KMS-11 (cell line): ENCODE measurements at regions not wholly inside any gene's neighbourhood (a gene's known extent, or its start where the extent isn't known, plus 50 kb on each side); places are given as distances from the start of the nearest gene placed in this dataset.

Source experiments
- H2AFZ ChIP-seq: fragments of 200-600 bp; sonication (generic); 2 replicates; pipeline ENCODE4 v1.6.1; 2016; ENCODE audit warnings: antibody characterized with exemption, mixed run types, low read depth
- H3K27ac ChIP-seq: fragments of 200-600 bp; sonication (generic); 2 replicates; pipeline ENCODE4 v1.6.1; 2016; ENCODE audit warnings: mild to moderate bottlenecking, mixed run types
- H3K27me3 ChIP-seq: fragments of 200-600 bp; sonication (generic); 2 replicates; pipeline ENCODE4 v1.6.1; 2017; ENCODE audit warnings: mild to moderate bottlenecking, low read depth, mixed run types, moderate library complexity; ENCODE audit not compliant: insufficient read depth
- H3K36me3 ChIP-seq: fragments of 200-600 bp; sonication (generic); 2 replicates; pipeline ENCODE4 v1.6.1; 2017; ENCODE audit warnings: mild to moderate bottlenecking, mixed run types; ENCODE audit not compliant: insufficient read depth
- H3K4me1 ChIP-seq: fragments of 200-600 bp; sonication (generic); 2 replicates; pipeline ENCODE4 v1.6.1; 2016; ENCODE audit warnings: mild to moderate bottlenecking, low read depth, mixed run types; ENCODE audit not compliant: poor library complexity, severe bottlenecking
- H3K4me2 ChIP-seq: fragments of 200-600 bp; sonication (generic); 2 replicates; pipeline ENCODE4 v1.7.0; 2016; ENCODE audit warnings: mild to moderate bottlenecking, mixed run types
- H3K4me3 ChIP-seq: fragments of 200-600 bp; sonication (generic); IDR thresholded peaks from 2 replicates; pipeline ENCODE4 v1.6.1; 2017; ENCODE audit warnings: low read depth, low read length, mixed read lengths; ENCODE audit not compliant: insufficient read depth
- H3K79me2 ChIP-seq: fragments of 200-600 bp; sonication (generic); 2 replicates; pipeline ENCODE4 v1.6.1; 2016; ENCODE audit warnings: low read depth, mixed run types; ENCODE audit not compliant: insufficient read depth
- H3K9ac ChIP-seq: fragments of 200-600 bp; sonication (generic); 2 replicates; pipeline ENCODE4 v1.6.1; 2016; ENCODE audit warnings: mild to moderate bottlenecking, mixed run types
- H4K20me1 ChIP-seq: fragments of 200-600 bp; sonication (generic); 2 replicates; pipeline ENCODE4 v1.6.1; 2016; ENCODE audit warnings: mild to moderate bottlenecking, mixed run types; ENCODE audit not compliant: insufficient read depth
- CTCF ChIP-seq: fragments of 200-600 bp; sonication (generic); conservative IDR thresholded peaks from 2 replicates; pipeline ENCODE4 v1.6.1; 2017; ENCODE audit warnings: low read depth, mild to moderate bottlenecking, antibody characterized with exemption, low read length, moderate library complexity, mixed read lengths

- no peaks in the 10 kb centered on the region for H3K4me1 ChIP-seq
- H3K27ac ChIP-seq: no peak overlapping the region
- H4K20me1 ChIP-seq: no peaks in the 10 kb centered on the region
- no peaks in the 10 kb centered on the region for H3K36me3 ChIP-seq
- H2AFZ ChIP-seq: no peak overlapping the region
- H3K4me2 ChIP-seq: no peak overlapping the region
- TF ChIP-seq CTCF: no peak
- no peaks in the 10 kb centered on the region for H3K79me2 ChIP-seq
- H3K4me3 ChIP-seq: no peak overlapping the region
- H3K27me3 ChIP-seq: no peaks in the 10 kb centered on the region
- no peak overlapping the region for H3K9ac ChIP-seq
Measured at GRCh38 chr3:81364411-81364810, 397.0 kb downstream of the GBE1 start.

GRCh38 chr3:81363816-81364215 lies 397.6 kb downstream of the GBE1 start:
- H3K79me2 ChIP-seq: no peaks in the 10 kb centered on the region
- no peaks in the 10 kb centered on the region for H3K36me3 ChIP-seq
- no peak overlapping the region for H3K4me3 ChIP-seq
- no peak overlapping the region for H3K4me2 ChIP-seq
- no peaks in the 10 kb centered on the region for H4K20me1 ChIP-seq
- H2AFZ ChIP-seq: no peak overlapping the region
- no peak overlapping the region for H3K9ac ChIP-seq
- H3K27me3 ChIP-seq: no peaks in the 10 kb centered on the region
- H3K4me1 ChIP-seq: no peaks in the 10 kb centered on the region
- no peak overlapping the region for H3K27ac ChIP-seq
- no peak for TF ChIP-seq CTCF

GRCh38 chr3:81354119-81354518 lies 407.3 kb downstream of the GBE1 start:
- Histone ChIP-seq H3K4me2 (no peak overlapping the region), H3K79me2 (no peaks in the 10 kb centered on the region), H3K9ac (no peak overlapping the region), H3K4me3 (no peak overlapping the region), H4K20me1 (no peaks in the 10 kb centered on the region), H3K27me3 (no peaks in the 10 kb centered on the region), H3K4me1 (no peaks in the 10 kb centered on the region), H3K36me3 (no peaks in the 10 kb centered on the region), H3K27ac (no peak overlapping the region), H2AFZ (no peak overlapping the region)
- TF ChIP-seq CTCF: no peak

- no peak overlapping the region for H3K4me3 ChIP-seq
- H4K20me1 ChIP-seq: no peaks in the 10 kb centered on the region
- H2AFZ ChIP-seq: no peak overlapping the region
- no peak overlapping the region for H3K27ac ChIP-seq
- H3K79me2 ChIP-seq: no peaks in the 10 kb centered on the region
- no peaks in the 10 kb centered on the region for H3K4me1 ChIP-seq
- H3K27me3 ChIP-seq: no peaks in the 10 kb centered on the region
- TF ChIP-seq CTCF: no peak
- H3K9ac ChIP-seq: no peak overlapping the region
- no peak overlapping the region for H3K4me2 ChIP-seq
- H3K36me3 ChIP-seq: no peaks in the 10 kb centered on the region
Measured at GRCh38 chr3:81352867-81353266, 408.6 kb downstream of the GBE1 start.
